Mesenchymal stem cell (in vitro differentiated cells and primary cell): ENCODE measurements at regions not wholly inside any gene's neighbourhood (a gene's known extent, or its start where the extent isn't known, plus 50 kb on each side); places are given as distances from the start of the nearest gene placed in this dataset.
A peak's percentile ranks its signal among the peaks of the same experiment; 100 is the strongest.

Experiments used
- DNase-seq: peaks from one replicate; pipeline ENCODE4 v3.0.0-alpha.2; 2013
- H2AFZ ChIP-seq: one replicate; pipeline ENCODE4 v1.6.1; 2013; ENCODE audit warnings: low read depth, mild to moderate bottlenecking, control low read depth, inconsistent platforms, low read length, moderate library complexity
- H2AK5ac ChIP-seq: 2 replicates; pipeline ENCODE4 v1.6.1; 2013; ENCODE audit warnings: low read length, moderate library complexity, mild to moderate bottlenecking, inconsistent platforms; ENCODE audit not compliant: severe bottlenecking
- H2BK120ac ChIP-seq: one replicate; pipeline ENCODE4 v1.6.1; 2013; ENCODE audit warnings: low read depth, mild to moderate bottlenecking, inconsistent platforms, low read length, moderate library complexity
- H2BK12ac ChIP-seq, 2 experiments: one replicate each; pipeline ENCODE4 v1.6.1; 2013; ENCODE audit warnings: inconsistent platforms in 2 of 2, low read length in 2 of 2, mild to moderate bottlenecking in 2 of 2, moderate library complexity in 2 of 2, control low read depth in 1 of 2
- H2BK15ac ChIP-seq: one replicate; pipeline ENCODE4 v1.6.1; 2013; ENCODE audit warnings: mild to moderate bottlenecking, low read depth, inconsistent platforms; ENCODE audit not compliant: poor library complexity, severe bottlenecking
- H2BK5ac ChIP-seq: 2 replicates; pipeline ENCODE4 v1.6.1; 2013; ENCODE audit warnings: low read depth, mild to moderate bottlenecking, low read length, control low read depth, inconsistent platforms; ENCODE audit not compliant: poor library complexity, severe bottlenecking
- H3K14ac ChIP-seq, 2 experiments: one replicate each; pipeline ENCODE4 v1.6.1; 2013; ENCODE audit warnings: inconsistent platforms in 2 of 2, low read length in 2 of 2, control low read depth in 1 of 2, mild to moderate bottlenecking in 1 of 2, moderate library complexity in 1 of 2
- H3K18ac ChIP-seq, 2 experiments: one replicate each; pipeline ENCODE4 v1.6.1; 2013; ENCODE audit warnings: inconsistent platforms in 2 of 2, low read length in 2 of 2, control low read depth in 1 of 2, low read depth in 1 of 2, mild to moderate bottlenecking in 1 of 2
- H3K23ac ChIP-seq, 2 experiments: one replicate each; pipeline ENCODE4 v1.6.1; 2013; ENCODE audit warnings: inconsistent platforms in 2 of 2, low read length in 2 of 2, mild to moderate bottlenecking in 2 of 2, moderate library complexity in 2 of 2, control low read depth in 1 of 2
- H3K27ac ChIP-seq: 2 replicates; pipeline ENCODE4 v1.5.1; 2013; ENCODE audit warnings: mild to moderate bottlenecking, moderate library complexity, low read length, control low read depth, inconsistent platforms; ENCODE audit not compliant: poor library complexity, severe bottlenecking
- H3K27me3 ChIP-seq, 2 experiments: 2 replicates each; pipeline versions ENCODE4 v1.6.1 to v1.7.0; 2013; ENCODE audit warnings: low read length in 2 of 2, mild to moderate bottlenecking in 2 of 2, moderate library complexity in 2 of 2, control low read depth in 1 of 2, inconsistent platforms in 1 of 2; ENCODE audit not compliant: control insufficient read depth in 1 of 2, insufficient read depth in 1 of 2
- H3K36me3 ChIP-seq, 2 experiments: 2 replicates each; pipeline versions ENCODE4 v1.6.1 to v1.7.0; 2013; ENCODE audit warnings: low read length in 2 of 2, control low read depth in 1 of 2, inconsistent platforms in 1 of 2, low read depth in 1 of 2, mild to moderate bottlenecking in 1 of 2; ENCODE audit not compliant: insufficient read depth in 2 of 2, control insufficient read depth in 1 of 2
- H3K4ac ChIP-seq, 2 experiments: one replicate each; pipeline ENCODE4 v1.6.1; 2013; ENCODE audit warnings: inconsistent platforms in 2 of 2, low read length in 2 of 2, mild to moderate bottlenecking in 2 of 2, moderate library complexity in 2 of 2, control low read depth in 1 of 2, low read depth in 1 of 2
- H3K4me1 ChIP-seq: 2 replicates; pipeline ENCODE4 v1.6.1; 2013; ENCODE audit warnings: low read depth, low read length, control low read depth; ENCODE audit not compliant: control insufficient read depth, insufficient read depth
- H3K4me2 ChIP-seq: 2 replicates; pipeline ENCODE4 v1.6.1; 2013; ENCODE audit warnings: low read length, mild to moderate bottlenecking, inconsistent platforms; ENCODE audit not compliant: poor library complexity, severe bottlenecking
- H3K4me3 ChIP-seq, 2 experiments: 2 replicates each; pipeline versions ENCODE4 v1.5.1 to v1.7.0; 2013; ENCODE audit warnings: low read length in 2 of 2, mild to moderate bottlenecking in 2 of 2, control low read depth in 1 of 2, low read depth in 1 of 2; ENCODE audit not compliant: insufficient read depth in 1 of 2
- H3K79me1 ChIP-seq: replicated peaks from 2 replicates; pipeline ENCODE4 v1.6.1; 2013; ENCODE audit warnings: mild to moderate bottlenecking, control low read depth, low read length, inconsistent platforms; ENCODE audit not compliant: poor library complexity, severe bottlenecking
- H3K9ac ChIP-seq: 2 replicates; pipeline ENCODE4 v1.7.0; 2013; ENCODE audit warnings: mild to moderate bottlenecking, low read length, moderate library complexity
- H3K9me3 ChIP-seq: 2 replicates; pipeline ENCODE4 v1.7.0; 2013; ENCODE audit warnings: mild to moderate bottlenecking, low read length; ENCODE audit not compliant: control insufficient read depth
- H4K8ac ChIP-seq: one replicate; pipeline ENCODE4 v1.6.1; 2013; ENCODE audit warnings: inconsistent platforms, mild to moderate bottlenecking, low read length, moderate library complexity
- H4K91ac ChIP-seq: one replicate; pipeline ENCODE4 v1.6.1; 2013; ENCODE audit warnings: mild to moderate bottlenecking, low read length, inconsistent platforms
- WGBS: methylation state at CpG from one replicate; pipeline ENCODE4 v1.1.7; 2013; ENCODE audit warnings: mixed read lengths; 5-methylcytosine and 5-hydroxymethylcytosine counted together

GRCh38 chr2:37560241-37560848 is 111.1 kb downstream of the CDC42EP3 start:
- H3K9ac ChIP-seq, result no peak overlapping the region
- H2BK12ac ChIP-seq, result peak overlapping the region; percentile 61 to 65
- H3K18ac ChIP-seq, result peak overlapping the region; percentile 23 to 30
- peak overlapping the region in 1 of 2 experiments; percentile 2 for H3K4ac ChIP-seq
- H2BK5ac ChIP-seq, result no peak overlapping the region
- no peaks in the 10 kb centered on the region for H3K9me3 ChIP-seq
- no peak overlapping the region for H3K4me2 ChIP-seq
- H2BK15ac ChIP-seq, result peak overlapping the region; percentile 2
- no peak overlapping the region for H3K27ac ChIP-seq
- no peak for DNase-seq
- H2BK120ac ChIP-seq, result no peak overlapping the region
- peaks cover 2% of the 10 kb centered on the region for H3K4me1 ChIP-seq
- H3K27me3 ChIP-seq, result no peaks in the 10 kb centered on the region
- 98% methylated on average over 3 of the region's 5 CpGs for WGBS
- no peak overlapping the region for H4K91ac ChIP-seq
- H4K8ac ChIP-seq, result peak overlapping the region; percentile 80
- H3K23ac ChIP-seq, result no peak overlapping the region
- no peaks in the 10 kb centered on the region for H3K79me1 ChIP-seq
- H2AFZ ChIP-seq, result no peak overlapping the region
- H2AK5ac ChIP-seq, result no peak overlapping the region
- H3K14ac ChIP-seq, result no peak overlapping the region
- no peaks in the 10 kb centered on the region for H3K36me3 ChIP-seq
- no peak overlapping the region for H3K4me3 ChIP-seq

GRCh38 chr2:37560863-37561614 is 110.4 kb downstream of the CDC42EP3 start:
- DNase-seq, result no peak
- Histone ChIP-seq H2BK5ac (no peak overlapping the region), H3K4me1 (peaks cover 2% of the 10 kb centered on the region), H3K4me3 (no peak overlapping the region), H3K4me2 (no peak overlapping the region), H3K36me3 (no peaks in the 10 kb centered on the region), H2AFZ (no peak overlapping the region), H3K23ac (no peak overlapping the region), H3K4ac (peak overlapping the region in 1 of 2 experiments; percentile 83), H2BK15ac (no peak overlapping the region), H3K9me3 (no peaks in the 10 kb centered on the region), H2BK120ac (no peak overlapping the region), H4K8ac (no peak overlapping the region), H2BK12ac (peak overlapping the region in 1 of 2 experiments; percentile 98), H3K18ac (no peak overlapping the region), H4K91ac (no peak overlapping the region), H3K79me1 (no peaks in the 10 kb centered on the region), H2AK5ac (peak overlapping the region; percentile 98), H3K27ac (peak overlapping the region; percentile 81), H3K27me3 (no peaks in the 10 kb centered on the region), H3K9ac (no peak overlapping the region), H3K14ac (no peak overlapping the region)
- WGBS, result 53% methylated on average over 1 of the region's 4 CpGs

- H3K4me3 ChIP-seq, result no peak overlapping the region
- H3K4me1 ChIP-seq, result peaks cover 2% of the 10 kb centered on the region
- no peaks in the 10 kb centered on the region for H3K36me3 ChIP-seq
- peak overlapping the region; percentile 83 for H3K27ac ChIP-seq
- no peak overlapping the region for H3K4me2 ChIP-seq
- peak; percentile 91 for DNase-seq
- H2BK5ac ChIP-seq, result no peak overlapping the region
- peak overlapping the region; percentile 63 for H4K91ac ChIP-seq
- no peaks in the 10 kb centered on the region for H3K27me3 ChIP-seq
- no peak overlapping the region for H3K14ac ChIP-seq
- no peak overlapping the region for H2BK120ac ChIP-seq
- H2AFZ ChIP-seq, result no peak overlapping the region
- H3K18ac ChIP-seq, result peak overlapping the region; percentile 48 to 59
- H3K79me1 ChIP-seq, result no peaks in the 10 kb centered on the region
- H3K9ac ChIP-seq, result no peak overlapping the region
- no peak overlapping the region for H2AK5ac ChIP-seq
- H3K23ac ChIP-seq, result no peak overlapping the region
- H2BK12ac ChIP-seq, result peak overlapping the region; percentile 37 to 51
- no peak overlapping the region for H2BK15ac ChIP-seq
- H3K4ac ChIP-seq, result no peak overlapping the region
- no peaks in the 10 kb centered on the region for H3K9me3 ChIP-seq
- 11% methylated on average over 3 of the region's 5 CpGs for WGBS
- H4K8ac ChIP-seq, result peak overlapping the region; percentile 55
These were observed 109.5 kb downstream of the CDC42EP3 start for GRCh38 chr2:37561615-37562569.
